ENCODE measurements at regions not wholly inside any gene's neighbourhood (a gene's known extent, or its start where the extent isn't known, plus 50 kb on each side); places are given as distances from the start of the nearest gene placed in this dataset.

DNA sequence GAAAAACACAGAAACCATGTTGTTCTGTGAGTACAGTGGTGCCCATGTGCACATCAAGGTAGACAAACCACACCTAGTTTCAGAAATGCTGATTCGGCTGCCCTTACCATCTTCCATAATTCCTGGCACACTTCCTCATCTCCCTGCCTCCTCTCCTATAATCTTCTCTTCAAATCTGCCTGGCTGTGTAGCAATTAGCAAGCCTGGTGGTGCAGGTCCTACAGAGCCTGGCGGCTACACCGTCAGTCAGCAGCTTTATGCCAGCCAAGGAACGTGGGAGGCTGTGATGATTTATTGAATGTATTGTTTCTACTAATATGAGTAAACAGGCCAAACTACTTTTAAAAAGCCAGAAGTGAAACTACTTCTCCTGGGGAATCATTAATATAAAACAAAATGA is 106.8 kb downstream of the SEMA6D start:
- peaks cover 14% of the 10 kb centered on the region for H3K27me3 Mint-ChIP-seq (ENCODE audit: low read depth)

DNA sequence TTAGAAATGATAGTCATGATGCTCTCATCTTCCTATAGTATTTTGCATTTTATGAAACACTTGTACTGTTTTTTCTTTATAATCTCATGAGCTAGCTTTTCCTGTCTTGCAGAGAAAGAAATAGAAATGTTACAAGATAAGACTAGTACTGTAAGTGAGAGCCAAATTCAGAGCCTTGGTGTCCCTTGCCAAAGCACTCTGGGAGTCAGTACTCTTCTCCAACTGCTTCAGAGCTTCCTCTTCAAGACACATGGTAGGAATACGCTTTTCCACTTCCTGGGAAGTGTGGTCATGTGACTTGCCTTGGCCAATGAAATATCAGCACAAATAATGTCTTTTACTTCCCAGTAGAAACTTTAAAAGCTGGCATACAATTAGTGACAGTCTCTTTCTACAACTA is 112.4 kb downstream of the SEMA6D start:
- Mint-ChIP-seq H3K4me3 (ENCODE audit: low read depth) (no peak overlapping the region), H3K4me1 (ENCODE audit: low read depth) (no peaks in the 10 kb centered on the region), H3K36me3 (ENCODE audit: low read depth) (no peaks in the 10 kb centered on the region), H3K27me3 (ENCODE audit: low read depth) (peaks cover 6% of the 10 kb centered on the region), H3K9me3 (no peaks in the 10 kb centered on the region), H3K27ac (no peak overlapping the region)
- DNase-seq (ENCODE audit: low spot score) = no peak
- intact Hi-C loops (cut with micrococcal nuclease) = no loop called here

More for the DNA sequence above, 106.8 kb downstream of the SEMA6D start:
- intact Hi-C loops (cut with micrococcal nuclease) = no loop called here
- Mint-ChIP-seq H3K4me1 (ENCODE audit: low read depth) (peaks cover 2% of the 10 kb centered on the region), H3K9me3 (no peaks in the 10 kb centered on the region), H3K4me3 (ENCODE audit: low read depth) (no peak overlapping the region), H3K27ac (no peak overlapping the region), H3K36me3 (ENCODE audit: low read depth) (no peaks in the 10 kb centered on the region)
- DNase-seq (ENCODE audit: low spot score) = no peak

DNA sequence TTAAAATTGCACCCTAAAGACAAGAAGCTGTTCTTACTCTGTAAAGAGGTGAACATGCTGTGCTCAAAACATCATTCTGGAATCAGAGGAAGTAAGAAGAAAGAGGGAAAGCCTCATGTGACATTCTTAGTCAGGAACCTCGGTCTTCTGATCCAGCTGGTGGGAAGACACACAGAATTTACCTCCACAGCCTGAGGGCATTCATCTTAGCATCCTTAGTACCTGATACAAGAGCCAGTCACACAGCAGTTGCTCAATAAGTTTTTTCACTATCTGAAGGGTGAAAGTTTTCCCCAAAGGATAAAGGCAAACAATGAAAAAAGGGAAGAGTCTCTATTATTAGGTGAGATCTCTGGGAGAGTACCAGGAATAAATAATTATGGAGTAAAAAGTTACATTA is 116.8 kb downstream of the SEMA6D start:
- intact Hi-C loops (cut with micrococcal nuclease) = no loop called here
- H3K27ac Mint-ChIP-seq = no peak overlapping the region

DNA sequence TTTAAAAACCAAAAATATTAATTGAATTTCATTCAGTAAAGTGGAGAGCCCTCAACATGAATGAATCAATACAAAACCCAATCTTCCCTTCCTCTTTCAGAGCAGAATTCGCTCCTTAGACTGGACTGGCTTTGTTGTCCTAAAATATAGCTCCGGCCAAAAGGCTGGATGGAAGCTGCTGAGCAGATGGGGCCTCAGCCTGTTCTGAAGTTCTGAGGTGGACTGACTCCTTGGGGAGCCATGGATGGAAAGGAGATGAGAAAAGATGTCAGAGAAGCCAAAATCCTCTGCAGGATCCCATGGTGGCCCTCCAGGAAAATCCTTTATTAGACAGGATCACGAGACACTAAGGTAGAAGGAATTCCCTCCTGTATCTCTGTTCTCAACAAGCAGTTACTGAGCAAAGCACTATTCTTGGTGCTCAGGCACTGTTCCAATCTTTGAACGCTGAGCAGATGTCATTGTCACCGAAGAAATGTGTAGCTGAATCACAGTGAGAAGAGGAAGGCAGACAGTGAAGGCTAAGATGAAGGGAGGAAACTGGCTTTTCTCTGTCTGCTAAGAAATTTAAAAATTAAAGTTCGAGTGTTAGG is 122.0 kb downstream of the SEMA6D start:
- no peaks in the 10 kb centered on the region for H3K4me1 Mint-ChIP-seq (ENCODE audit: low read depth)
- intact Hi-C loops (cut with micrococcal nuclease) = no loop called here
- H3K4me3 Mint-ChIP-seq (ENCODE audit: low read depth) = no peak overlapping the region

More for the DNA sequence above, 116.8 kb downstream of the SEMA6D start:
- no peak for DNase-seq (ENCODE audit: low spot score)
- Mint-ChIP-seq H3K9me3 (no peaks in the 10 kb centered on the region), H3K4me3 (ENCODE audit: low read depth) (no peak overlapping the region), H3K4me1 (ENCODE audit: low read depth) (no peaks in the 10 kb centered on the region), H3K27me3 (ENCODE audit: low read depth) (no peaks in the 10 kb centered on the region), H3K36me3 (ENCODE audit: low read depth) (no peaks in the 10 kb centered on the region)

GRCh38 chr15:47843124-47843663 is 125.9 kb downstream of the SEMA6D start:
- H3K27me3 Mint-ChIP-seq (ENCODE audit: low read depth) = peaks cover 2% of the 10 kb centered on the region
- no peak overlapping the region for H3K27ac Mint-ChIP-seq
- DNase-seq (ENCODE audit: low spot score) = no peak
- intact Hi-C loops (cut with micrococcal nuclease) = no loop called here
- H3K4me3 Mint-ChIP-seq (ENCODE audit: low read depth) = no peak overlapping the region
- no peaks in the 10 kb centered on the region for H3K9me3 Mint-ChIP-seq
- H3K4me1 Mint-ChIP-seq (ENCODE audit: low read depth) = no peaks in the 10 kb centered on the region
- no peaks in the 10 kb centered on the region for H3K36me3 Mint-ChIP-seq (ENCODE audit: low read depth)

More for the DNA sequence above, 122.0 kb downstream of the SEMA6D start:
- DNase-seq (ENCODE audit: low spot score) = no peak
- H3K27me3 Mint-ChIP-seq (ENCODE audit: low read depth) = no peaks in the 10 kb centered on the region
- no peak overlapping the region for H3K27ac Mint-ChIP-seq
- H3K36me3 Mint-ChIP-seq (ENCODE audit: low read depth) = no peaks in the 10 kb centered on the region
- no peaks in the 10 kb centered on the region for H3K9me3 Mint-ChIP-seq

GRCh38 chr15:47844437-47844836 is 127.1 kb downstream of the SEMA6D start:
- H3K4me1 Mint-ChIP-seq (ENCODE audit: low read depth) = no peaks in the 10 kb centered on the region
- no peaks in the 10 kb centered on the region for H3K9me3 Mint-ChIP-seq
- no peak overlapping the region for H3K27ac Mint-ChIP-seq
- DNase-seq (ENCODE audit: low spot score) = no peak
- H3K36me3 Mint-ChIP-seq (ENCODE audit: low read depth) = no peaks in the 10 kb centered on the region
- intact Hi-C loops (cut with micrococcal nuclease) = no loop called here
- H3K4me3 Mint-ChIP-seq (ENCODE audit: low read depth) = no peak overlapping the region
- H3K27me3 Mint-ChIP-seq (ENCODE audit: low read depth) = peaks cover 2% of the 10 kb centered on the region

- intact Hi-C loops (cut with micrococcal nuclease) = no loop called here
- Mint-ChIP-seq H3K9me3 (no peaks in the 10 kb centered on the region), H3K36me3 (ENCODE audit: low read depth) (no peaks in the 10 kb centered on the region), H3K4me3 (ENCODE audit: low read depth) (no peak overlapping the region), H3K4me1 (ENCODE audit: low read depth) (no peaks in the 10 kb centered on the region), H3K27me3 (ENCODE audit: low read depth) (peaks cover 2% of the 10 kb centered on the region), H3K27ac (no peak overlapping the region)
- DNase-seq (ENCODE audit: low spot score) = no peak
Measured at GRCh38 chr15:47846128-47846868, 129.0 kb downstream of the SEMA6D start.

DNA sequence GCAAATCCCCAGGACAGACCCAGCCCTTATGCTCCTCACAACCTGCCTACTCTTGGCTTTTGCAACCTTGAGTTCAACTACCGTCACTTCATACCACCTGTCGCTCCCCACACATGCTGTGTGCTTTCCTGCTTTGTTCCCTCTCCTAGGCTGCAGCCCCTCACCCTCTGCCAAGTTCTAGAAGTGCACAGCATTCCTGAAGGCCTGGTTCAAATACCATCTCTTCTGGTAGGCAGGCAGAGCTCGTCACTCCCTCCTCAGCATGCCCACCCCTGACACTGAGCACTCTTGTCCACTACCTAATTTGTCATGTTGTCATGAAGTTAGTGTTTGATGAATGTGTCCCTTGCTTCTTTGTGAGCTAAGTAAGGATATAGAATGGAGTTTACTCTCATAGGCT is 129.6 kb downstream of the SEMA6D start:
- no peak for DNase-seq (ENCODE audit: low spot score)
- Mint-ChIP-seq H3K36me3 (ENCODE audit: low read depth) (no peaks in the 10 kb centered on the region), H3K4me1 (ENCODE audit: low read depth) (no peaks in the 10 kb centered on the region), H3K27me3 (ENCODE audit: low read depth) (peaks cover 2% of the 10 kb centered on the region), H3K9me3 (no peaks in the 10 kb centered on the region), H3K4me3 (ENCODE audit: low read depth) (no peak overlapping the region), H3K27ac (no peak overlapping the region)
- intact Hi-C loops (cut with micrococcal nuclease) = no loop called here

DNA sequence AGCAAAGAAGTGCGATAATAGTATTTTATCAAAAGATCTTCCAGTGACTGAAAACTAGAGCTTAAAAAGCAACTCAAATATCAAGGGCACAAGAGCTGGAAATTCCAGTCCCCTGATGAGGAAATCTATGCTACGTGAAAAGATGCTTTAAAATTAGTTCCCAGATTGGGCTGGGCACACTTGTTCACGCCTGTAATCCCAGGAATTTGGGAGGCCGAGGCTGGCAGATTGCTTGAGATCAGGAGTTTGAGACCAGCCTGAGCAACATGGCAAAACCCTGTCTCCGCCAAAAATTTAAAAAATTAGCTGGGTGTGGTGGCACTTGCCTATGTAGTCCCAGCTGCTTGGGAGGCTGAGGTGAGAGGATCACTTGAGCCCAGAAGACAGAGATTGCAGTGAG is 138.8 kb downstream of the SEMA6D start:
- DNase-seq (ENCODE audit: low spot score) = no peak
- Mint-ChIP-seq H3K4me3 (ENCODE audit: low read depth) (no peak overlapping the region), H3K4me1 (ENCODE audit: low read depth) (no peaks in the 10 kb centered on the region), H3K27me3 (ENCODE audit: low read depth) (no peaks in the 10 kb centered on the region), H3K36me3 (ENCODE audit: low read depth) (no peaks in the 10 kb centered on the region), H3K27ac (no peak overlapping the region), H3K9me3 (no peaks in the 10 kb centered on the region)
- intact Hi-C loops (cut with micrococcal nuclease) = no loop called here

GRCh38 chr15:47857014-47857775 is 139.9 kb downstream of the SEMA6D start:
- Mint-ChIP-seq H3K4me3 (ENCODE audit: low read depth) (no peak overlapping the region), H3K36me3 (ENCODE audit: low read depth) (no peaks in the 10 kb centered on the region), H3K4me1 (ENCODE audit: low read depth) (no peaks in the 10 kb centered on the region), H3K9me3 (no peaks in the 10 kb centered on the region), H3K27me3 (ENCODE audit: low read depth) (no peaks in the 10 kb centered on the region), H3K27ac (no peak overlapping the region)
- DNase-seq (ENCODE audit: low spot score) = no peak
- intact Hi-C loops (cut with micrococcal nuclease) = no loop called here

GRCh38 chr15:47857776-47858167 is 140.5 kb downstream of the SEMA6D start:
- H3K27me3 Mint-ChIP-seq (ENCODE audit: low read depth) = no peaks in the 10 kb centered on the region
- H3K9me3 Mint-ChIP-seq = no peaks in the 10 kb centered on the region
- intact Hi-C loops (cut with micrococcal nuclease) = no loop called here
- no peaks in the 10 kb centered on the region for H3K36me3 Mint-ChIP-seq (ENCODE audit: low read depth)
- H3K4me1 Mint-ChIP-seq (ENCODE audit: low read depth) = no peaks in the 10 kb centered on the region
- H3K27ac Mint-ChIP-seq = no peak overlapping the region
- DNase-seq (ENCODE audit: low spot score) = no peak
- H3K4me3 Mint-ChIP-seq (ENCODE audit: low read depth) = no peak overlapping the region

DNA sequence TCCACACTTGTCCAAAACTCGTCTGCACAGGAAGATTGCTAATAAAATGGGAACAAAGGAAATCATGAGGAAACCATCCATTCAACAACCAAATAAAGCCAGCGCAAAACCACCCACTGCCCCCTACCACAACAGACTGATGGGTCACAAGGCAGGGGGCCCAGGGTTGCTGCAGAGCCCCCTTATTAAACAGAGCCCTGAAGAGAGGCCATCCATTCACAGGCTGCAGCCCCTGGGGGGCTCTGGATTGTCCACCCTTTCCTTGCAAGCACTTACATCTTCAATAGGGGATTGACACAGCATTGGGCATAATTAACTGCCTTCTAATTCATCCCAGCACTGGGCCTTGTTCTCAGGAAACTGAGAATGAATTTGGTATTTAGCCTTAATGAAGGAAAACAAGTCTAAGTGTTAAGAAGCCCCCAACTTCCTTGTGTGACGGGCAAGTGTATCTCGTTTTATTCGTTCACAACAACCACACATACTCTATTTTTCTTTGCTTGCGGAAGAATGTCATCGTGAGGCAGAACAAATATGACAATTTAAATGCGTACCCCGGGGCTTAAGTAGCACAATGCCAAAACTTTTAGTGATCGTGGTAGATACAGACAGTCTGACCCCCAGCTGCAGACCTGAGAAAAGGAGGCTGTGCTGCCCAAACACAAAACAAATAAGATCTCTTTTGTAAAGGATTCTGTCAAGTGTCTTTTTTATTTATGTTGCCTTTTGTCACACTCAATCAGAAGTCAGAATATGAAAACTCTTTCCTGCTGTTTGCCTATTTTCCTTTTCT is 144.0 kb downstream of the SEMA6D start:
- no peaks in the 10 kb centered on the region for H3K27me3 Mint-ChIP-seq (ENCODE audit: low read depth)
- no peaks in the 10 kb centered on the region for H3K36me3 Mint-ChIP-seq (ENCODE audit: low read depth)
- H3K9me3 Mint-ChIP-seq = no peaks in the 10 kb centered on the region
- no peak overlapping the region for H3K4me3 Mint-ChIP-seq (ENCODE audit: low read depth)
- H3K27ac Mint-ChIP-seq = no peak overlapping the region
- H3K4me1 Mint-ChIP-seq (ENCODE audit: low read depth) = no peaks in the 10 kb centered on the region
- DNase-seq (ENCODE audit: low spot score) = no peak
- intact Hi-C loops (cut with micrococcal nuclease) = no loop called here

All from activated T-helper 2 cell treated with anti-CD3 and anti-CD28 coated beads, Interferon-gamma antibody, Interleukin-2, Interleukin-4, amounts not matched to agents 10 μg/mL and 5 μg/mL and 100 μg/mL, durations not matched to agents 14 hours and 24 hours and 36 hours (primary cell).